Stimulated activated CD4-positive, alpha-beta T cell treated with anti-CD3 and anti-CD28 coated beads, Interleukin-4, amount 100 ng/mL, for 24 hours (primary cell): ENCODE measurements at regions not wholly inside any gene's neighbourhood (a gene's known extent, or its start where the extent isn't known, plus 50 kb on each side); places are given as distances from the start of the nearest gene placed in this dataset.

Experiments
- DNase-seq: peaks from one replicate; pipeline ENCODE4 v3.0.0-alpha.2; 2020

GRCh38 chr4:111775556-111776297, 369.5 kb upstream of the FAM241A start:
- DNase-seq, result no peak

GRCh38 chr4:111776561-111776960, 368.7 kb upstream of the FAM241A start:
- no peak for DNase-seq

- DNase-seq, result no peak
These were observed 366.7 kb upstream of the FAM241A start for GRCh38 chr4:111778543-111778942.

GRCh38 chr4:111780965-111781364, 364.3 kb upstream of the FAM241A start:
- no peak for DNase-seq

GRCh38 chr4:111781611-111782010, 363.6 kb upstream of the FAM241A start:
- no peak for DNase-seq

- DNase-seq, result no peak
These were observed 357.2 kb upstream of the FAM241A start for GRCh38 chr4:111788099-111788498.

- no peak for DNase-seq
These were observed 355.2 kb upstream of the FAM241A start for GRCh38 chr4:111789901-111790640.

GRCh38 chr4:111792632-111793031, 352.6 kb upstream of the FAM241A start:
- no peak for DNase-seq

- no peak for DNase-seq
These were observed 351.7 kb upstream of the FAM241A start for GRCh38 chr4:111793433-111794091.

- DNase-seq, result no peak
These were observed 347.6 kb upstream of the FAM241A start for GRCh38 chr4:111797455-111798163.

- no peak for DNase-seq
These were observed 346.4 kb upstream of the FAM241A start for GRCh38 chr4:111798840-111799239.

GRCh38 chr4:111800551-111800950, 344.7 kb upstream of the FAM241A start:
- DNase-seq, result no peak

- DNase-seq, result no peak
These were observed 343.1 kb upstream of the FAM241A start for GRCh38 chr4:111802191-111802590.

GRCh38 chr4:111806331-111806730, 338.9 kb upstream of the FAM241A start:
- DNase-seq, result no peak

GRCh38 chr4:111807576-111807975, 337.7 kb upstream of the FAM241A start:
- DNase-seq, result no peak

- no peak for DNase-seq
These were observed 337.1 kb upstream of the FAM241A start for GRCh38 chr4:111808174-111808573.

- no peak for DNase-seq
These were observed 333.6 kb upstream of the FAM241A start for GRCh38 chr4:111811661-111812060.

- DNase-seq, result no peak
These were observed 333.1 kb upstream of the FAM241A start for GRCh38 chr4:111812114-111812513.

- DNase-seq, result no peak
These were observed 332.5 kb upstream of the FAM241A start for GRCh38 chr4:111812760-111813159.

GRCh38 chr4:111813555-111814140, 331.6 kb upstream of the FAM241A start:
- no peak for DNase-seq

- no peak for DNase-seq
These were observed 330.3 kb upstream of the FAM241A start for GRCh38 chr4:111814961-111815360.

GRCh38 chr4:111821342-111821741, 323.9 kb upstream of the FAM241A start:
- no peak for DNase-seq

- no peak for DNase-seq
These were observed 308.7 kb upstream of the FAM241A start for GRCh38 chr4:111836601-111837000.
